UCSD-AML1 (cell line): ENCODE measurements at regions not wholly inside any gene's neighbourhood (a gene's known extent, or its start where the extent isn't known, plus 50 kb on each side); places are given as distances from the start of the nearest gene placed in this dataset.
"Not testable (repeated sequence)": the region's sequence is repeated elsewhere in the genome, so short reads cannot be mapped to it uniquely, and the experiment has no call there.

Experiments
- DNase-seq: peaks from one replicate; lab custom pipeline; 2025; ENCODE audit not compliant: unreplicated experiment; lab: John Stamatoyannopoulos, UW

DNA sequence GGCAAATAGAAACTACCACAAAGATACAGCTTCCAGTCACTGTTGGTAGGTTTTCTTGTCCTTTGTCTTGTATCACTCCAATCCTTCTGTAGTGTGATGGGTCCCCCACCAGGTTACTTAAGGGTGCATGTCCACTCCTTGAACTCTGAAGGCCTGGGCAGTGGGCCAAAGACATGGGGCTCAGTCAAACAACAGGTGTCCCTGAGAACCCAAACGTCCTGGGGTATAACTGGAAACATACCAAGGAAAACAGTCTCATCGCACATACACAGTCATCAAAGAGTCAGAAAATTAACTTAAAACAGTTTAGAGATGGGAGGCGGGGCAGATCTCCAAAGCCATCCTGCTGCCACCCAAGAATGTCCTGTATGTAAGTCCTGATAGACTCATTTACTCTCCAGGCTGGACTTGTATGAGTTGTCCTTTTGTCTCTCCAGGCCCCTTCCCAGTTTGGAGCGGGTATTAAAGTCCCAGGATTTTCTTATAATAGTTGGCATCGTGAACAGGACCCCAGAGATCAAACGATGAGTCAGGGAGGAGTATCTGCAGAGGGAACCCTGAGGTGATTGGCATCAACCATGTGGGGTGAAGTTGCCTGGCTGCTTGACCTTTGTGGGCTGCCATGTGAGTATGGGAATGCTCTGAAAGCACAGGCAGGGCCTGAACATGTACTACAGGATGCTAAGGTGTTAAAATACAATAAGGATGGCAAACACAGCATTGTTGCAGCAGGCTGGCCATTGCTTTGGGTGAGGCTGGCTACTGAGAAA lies 613.2 kb upstream of the KLF12 start:
- DNase-seq, result no peak

DNA sequence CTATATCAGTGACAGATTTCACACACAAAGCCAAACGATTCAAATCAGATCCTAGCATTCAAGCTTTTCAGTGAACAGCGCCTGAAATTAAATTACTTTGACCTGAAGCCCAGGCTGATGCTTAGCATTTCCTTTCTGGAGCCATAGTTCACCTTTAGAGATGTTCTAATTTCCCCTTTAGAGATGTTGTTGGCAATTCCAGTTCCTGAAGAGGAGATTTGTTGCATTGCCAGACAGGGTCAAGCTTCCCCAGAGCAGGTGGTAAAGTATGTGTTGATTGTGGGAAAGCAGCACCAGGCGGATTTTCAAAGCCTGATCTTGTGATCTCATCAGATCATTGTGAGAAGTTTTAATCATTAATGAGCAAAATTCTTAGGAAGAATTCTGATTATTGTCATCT lies 609.8 kb upstream of the KLF12 start:
- no peak for DNase-seq

DNA sequence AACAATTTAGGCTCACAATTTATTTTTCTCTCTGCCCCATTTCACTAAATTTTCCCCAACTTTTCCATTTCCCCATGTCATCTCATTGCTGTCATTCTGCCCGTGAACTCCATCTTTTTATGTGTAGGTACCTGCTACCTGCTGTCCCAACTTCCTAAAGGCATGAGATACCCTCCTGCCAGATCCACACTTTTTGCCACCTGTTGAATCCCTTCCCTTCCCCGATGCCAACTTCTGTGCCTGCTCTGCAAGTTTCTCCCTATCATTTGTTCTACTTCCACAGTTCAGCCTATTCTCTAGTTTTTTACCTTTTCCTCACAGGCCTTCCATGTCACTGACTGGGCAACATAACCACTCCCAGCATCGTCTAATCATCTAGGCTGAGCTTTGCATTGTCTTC lies 607.5 kb upstream of the KLF12 start:
- no peak for DNase-seq

DNA sequence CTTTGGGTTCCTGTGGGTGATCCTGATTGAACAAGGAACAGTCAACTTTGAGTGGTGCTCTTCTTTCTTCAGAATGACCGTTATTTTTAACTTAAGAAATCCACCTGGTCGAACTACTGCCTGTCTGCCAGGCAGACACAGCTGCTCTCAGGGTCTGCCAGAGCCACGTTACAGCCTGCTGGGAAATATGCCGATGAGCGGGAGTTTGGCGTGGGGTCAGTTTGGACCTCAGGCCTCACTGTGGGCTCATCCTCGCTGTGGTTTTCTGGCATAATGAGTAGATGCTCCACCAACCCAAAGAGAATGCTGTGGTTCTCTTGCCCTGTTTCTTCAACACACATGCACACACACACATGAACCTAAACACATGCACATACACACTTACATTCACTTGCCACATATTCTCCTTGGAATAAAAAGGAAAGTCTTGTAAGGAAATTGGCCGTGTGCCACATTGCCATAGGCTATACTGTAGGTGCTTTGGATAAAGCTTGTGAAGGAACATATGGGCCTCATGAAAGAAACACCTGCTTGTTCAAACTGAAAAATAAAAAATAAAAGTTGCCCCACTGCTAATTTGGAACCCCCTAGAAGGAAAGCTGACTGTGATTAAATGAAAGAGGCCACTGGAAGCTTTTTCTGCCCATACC lies 598.7 kb upstream of the KLF12 start:
- DNase-seq, result no peak

GRCh38 chr13:74731731-74732130 lies 597.5 kb upstream of the KLF12 start:
- DNase-seq, result no peak

DNA sequence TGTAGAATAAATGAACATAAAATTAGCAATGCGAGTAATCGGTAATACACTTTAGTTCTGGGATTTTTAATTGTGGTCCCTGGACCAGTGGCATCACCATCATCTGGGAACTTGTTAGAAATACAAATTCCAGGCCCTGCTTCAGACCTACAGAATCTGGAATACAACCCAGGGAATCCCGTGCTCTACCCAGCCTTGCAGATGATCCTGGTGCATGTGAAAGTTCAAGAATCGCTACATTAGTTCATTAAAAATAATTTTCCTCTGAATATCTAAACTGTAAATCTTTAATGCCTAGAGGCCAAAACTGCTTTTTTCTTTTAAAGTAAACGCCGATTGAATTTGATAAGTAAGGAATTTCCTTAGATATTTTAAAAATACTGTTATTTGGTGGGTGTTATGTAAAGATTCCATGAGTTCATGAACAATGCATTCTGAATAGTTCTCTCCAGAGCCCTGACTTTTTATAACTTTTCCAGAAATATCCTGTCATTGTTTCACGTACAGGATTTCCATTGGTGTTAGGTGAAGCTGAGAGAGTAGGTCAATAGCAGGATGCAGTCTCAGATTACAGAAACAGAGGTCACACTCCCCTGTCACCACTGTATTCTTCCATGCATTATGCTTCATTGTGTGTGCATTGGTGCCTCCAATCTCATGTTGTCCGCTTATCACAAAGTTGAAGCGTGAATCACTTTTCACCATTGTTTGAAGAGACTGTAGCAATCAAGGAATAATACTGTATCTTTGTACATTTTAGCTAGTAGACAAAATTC lies 596.5 kb upstream of the KLF12 start:
- DNase-seq, result no peak

GRCh38 chr13:74726206-74726605 lies 592.0 kb upstream of the KLF12 start:
- DNase-seq, result no peak

DNA sequence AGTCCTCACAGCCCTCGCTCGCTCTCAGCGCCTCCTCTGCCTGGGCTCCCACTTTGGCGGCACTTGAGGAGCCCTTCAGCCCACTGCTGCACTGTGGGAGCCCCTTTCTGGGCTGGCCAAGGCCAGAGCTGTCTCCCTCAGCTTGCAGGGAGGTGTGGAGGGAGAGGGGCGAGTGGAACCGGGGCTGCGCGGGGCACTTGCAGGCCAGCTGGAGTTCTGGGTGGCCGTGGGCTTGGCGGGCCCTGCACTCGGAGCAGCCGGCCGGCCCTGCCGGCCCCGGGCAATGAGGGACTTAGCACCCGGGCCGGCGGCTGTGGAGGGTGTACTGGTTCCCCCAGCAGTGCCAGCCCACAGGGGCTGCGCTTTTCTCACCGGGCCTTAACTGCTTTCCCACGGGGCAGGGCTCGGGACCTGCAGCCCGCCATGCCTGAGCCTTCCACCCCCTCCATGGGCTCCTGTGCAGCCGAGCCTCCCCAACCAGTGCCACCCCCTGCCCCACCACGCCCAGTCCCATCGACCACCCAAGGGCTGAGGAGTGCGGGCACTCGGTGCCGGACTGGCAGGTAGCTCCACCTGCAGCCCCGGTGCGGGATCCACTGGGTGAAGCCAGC lies 584.1 kb upstream of the KLF12 start:
- DNase-seq, result not testable (repeated sequence)

DNA sequence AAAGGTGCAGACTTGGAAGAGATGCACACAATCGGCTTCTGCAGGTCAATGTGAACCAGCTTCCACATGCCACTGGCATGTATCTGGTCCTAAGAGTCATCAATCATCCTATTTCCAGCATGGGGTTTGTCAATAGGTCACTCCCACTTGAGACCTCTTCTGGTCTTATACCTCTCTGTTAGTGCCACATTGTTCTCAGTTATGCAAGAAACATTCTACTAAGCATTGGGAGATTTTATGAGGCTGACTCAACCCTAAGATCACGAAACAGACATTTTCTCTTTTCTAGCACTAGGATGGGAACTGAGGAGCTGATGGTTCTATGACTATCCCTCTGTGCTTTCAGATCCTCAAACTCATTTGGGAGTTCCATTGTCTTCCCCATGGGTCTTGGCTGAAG lies 581.5 kb upstream of the KLF12 start:
- no peak for DNase-seq

- no peak for DNase-seq
Observed at GRCh38 chr13:74710006-74710405, 575.8 kb upstream of the KLF12 start.

DNA sequence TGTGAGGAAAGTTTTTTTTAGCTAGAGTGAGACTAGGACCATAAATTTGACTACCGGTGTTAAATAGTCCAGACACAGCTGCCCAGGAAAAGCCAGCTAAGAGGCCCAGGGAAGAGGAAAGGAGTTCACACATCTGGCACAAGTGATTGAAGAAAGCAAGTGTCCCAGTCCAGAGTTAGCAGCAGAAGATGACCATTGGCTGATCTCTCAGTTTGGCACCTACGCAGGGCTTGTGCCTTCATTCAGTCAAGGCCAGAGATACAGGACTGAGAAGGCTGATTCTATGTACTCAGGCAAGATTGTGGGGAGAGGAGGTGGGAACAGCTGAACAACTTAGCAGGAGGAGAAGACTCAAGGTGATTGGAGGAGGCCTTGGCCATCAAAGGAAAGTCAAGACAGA lies 575.0 kb upstream of the KLF12 start:
- no peak for DNase-seq

DNA sequence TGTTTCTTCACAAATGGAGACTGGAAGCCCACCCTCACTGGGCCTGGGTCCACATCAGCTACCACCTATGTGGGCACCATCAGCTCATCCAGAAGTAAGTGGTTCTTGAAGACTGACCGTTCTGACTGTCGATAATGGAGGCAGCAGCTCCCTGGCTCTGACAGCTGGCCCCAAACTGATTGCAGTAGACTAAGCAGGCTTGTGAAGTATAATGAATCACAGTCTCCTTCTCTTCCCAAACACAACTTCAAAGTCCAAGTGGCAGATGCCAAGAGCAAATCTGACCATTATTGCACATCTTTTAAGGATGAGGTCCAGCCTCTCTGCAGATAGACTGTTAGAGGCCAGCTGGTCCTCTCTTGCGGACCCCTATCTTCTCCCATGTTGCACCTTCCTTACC lies 574.4 kb upstream of the KLF12 start:
- DNase-seq, result no peak

DNA sequence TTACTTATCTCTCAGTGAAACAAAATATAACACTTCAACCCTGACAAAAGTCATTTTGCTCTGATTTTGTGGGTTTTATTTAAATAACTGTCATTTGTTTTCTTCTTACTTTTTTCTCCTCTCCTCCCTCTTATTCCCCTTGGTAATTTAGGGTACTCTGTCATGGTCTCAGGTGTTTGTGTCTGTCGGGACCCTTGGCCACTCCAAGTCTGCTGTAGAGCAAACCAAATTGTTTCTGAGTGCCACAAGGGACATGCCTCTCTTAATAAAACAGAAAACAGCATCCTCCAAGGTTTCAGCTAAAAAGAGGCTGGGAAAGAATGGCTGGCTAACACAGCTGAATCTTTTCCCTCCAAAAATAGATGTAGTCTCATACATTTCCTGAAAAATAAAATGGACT lies 573.1 kb upstream of the KLF12 start:
- no peak for DNase-seq

- no peak for DNase-seq
Observed at GRCh38 chr13:74706801-74707200, 572.6 kb upstream of the KLF12 start.

- DNase-seq, result no peak
Observed at GRCh38 chr13:74705438-74705837, 571.2 kb upstream of the KLF12 start.

DNA sequence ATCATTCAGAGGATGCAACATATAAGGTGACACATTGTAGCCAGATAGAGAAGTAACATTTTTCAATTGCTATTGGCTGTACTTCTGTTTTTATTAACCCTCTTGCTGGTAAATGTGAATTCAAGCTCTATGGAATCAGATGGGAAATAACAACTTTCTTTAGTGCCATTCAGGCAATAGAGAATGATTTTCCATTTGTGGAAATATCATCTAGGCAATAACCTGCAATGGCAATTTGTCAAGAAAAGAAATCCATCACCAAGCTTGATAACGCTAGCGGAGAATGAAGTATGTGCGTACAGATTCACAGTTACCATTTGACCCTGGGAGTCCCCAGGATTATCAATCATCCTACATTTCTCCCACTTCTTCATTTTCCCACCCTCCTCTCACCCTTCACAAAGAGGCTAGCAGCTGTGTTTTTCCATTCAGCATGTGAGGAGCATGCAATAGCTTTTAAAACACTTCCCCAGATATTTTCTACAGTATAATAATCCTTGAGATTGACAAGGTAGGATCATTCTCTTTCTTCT lies 569.7 kb upstream of the KLF12 start:
- no peak for DNase-seq

DNA sequence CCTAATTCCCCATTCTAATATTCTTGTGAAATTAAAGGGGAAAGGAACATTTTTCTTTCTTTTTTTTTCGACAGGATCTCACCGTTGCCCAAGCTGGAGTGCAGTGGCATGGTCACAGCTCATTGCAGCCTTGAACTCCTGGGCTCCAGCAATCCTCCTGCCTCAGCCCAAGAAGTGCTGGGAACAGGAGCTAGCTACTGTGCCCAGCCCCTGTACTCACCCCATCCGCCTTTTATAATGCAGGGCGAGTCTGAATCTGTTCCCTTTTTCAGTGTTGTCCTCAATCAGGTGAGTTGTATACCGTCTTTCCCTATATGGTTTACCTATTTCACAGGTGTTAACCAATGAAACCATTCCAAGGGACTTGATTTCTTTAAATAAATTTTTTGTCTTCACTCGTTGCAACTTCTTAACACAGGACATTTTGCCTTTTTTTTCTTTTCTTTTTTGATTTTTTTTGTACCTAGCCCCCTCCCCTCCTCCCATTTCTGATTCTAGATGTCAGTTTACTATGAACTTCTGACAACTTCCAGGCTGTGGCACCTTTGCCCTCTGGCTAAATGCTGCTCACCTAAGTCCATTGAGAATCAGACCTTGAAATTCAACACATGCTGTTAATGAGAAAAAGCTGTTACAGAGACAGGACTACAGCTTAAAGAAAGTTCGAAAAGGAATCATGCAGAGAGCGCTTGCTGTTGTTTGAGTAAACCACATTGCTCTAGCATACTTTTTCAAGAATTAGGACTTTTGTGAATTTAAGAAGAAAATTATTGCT lies 562.1 kb upstream of the KLF12 start:
- DNase-seq, result no peak

GRCh38 chr13:74695021-74695800 lies 561.0 kb upstream of the KLF12 start:
- no peak for DNase-seq

- peak; percentile 11 for DNase-seq
Observed at GRCh38 chr13:74687442-74688182, 553.4 kb upstream of the KLF12 start.
